ENCODE measurements at regions not wholly inside any gene's neighbourhood (a gene's known extent, or its start where the extent isn't known, plus 50 kb on each side); places are given as distances from the start of the nearest gene placed in this dataset.

DNA sequence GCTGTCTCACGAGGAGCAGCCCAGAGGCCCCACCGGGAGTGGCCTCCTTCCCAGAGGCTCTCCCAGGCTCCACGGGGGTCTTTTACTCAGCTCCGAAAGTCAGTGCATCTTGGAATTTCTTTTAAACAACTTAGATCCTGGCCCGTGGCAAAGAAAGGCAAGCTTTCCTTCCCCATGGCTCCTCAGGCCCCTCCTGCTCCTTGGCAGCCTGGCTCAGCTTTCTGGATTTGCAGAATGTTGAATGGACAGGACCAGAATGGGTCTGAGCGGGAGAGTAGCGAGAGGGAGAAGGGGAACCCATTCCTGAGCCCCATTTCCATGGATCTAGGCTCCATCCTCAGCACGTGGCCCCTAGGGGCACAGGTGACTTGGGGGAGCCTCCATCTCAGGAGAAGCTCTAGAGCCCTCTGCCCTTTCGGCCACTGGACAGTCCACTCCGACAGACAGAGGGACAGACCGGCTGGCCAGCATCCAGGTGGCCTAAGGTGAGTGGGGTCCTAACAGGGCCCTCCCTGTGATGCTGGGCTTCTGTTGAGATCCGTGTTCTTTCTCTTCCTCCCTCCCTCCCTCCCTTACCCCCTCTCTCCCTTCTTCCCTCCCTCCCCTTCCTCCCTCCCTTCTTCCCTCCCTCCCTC is 173.9 kb upstream of the PPP1R26 start:
- in situ Hi-C loops (cut with MboI), result no loop called here
- WGBS (ENCODE audit: insufficient coverage, low coverage, missing lambda C conversion rate), result 0% methylated on average over 8 of the region's 12 CpGs

More for the DNA sequence above, 173.9 kb upstream of the PPP1R26 start:
- Histone ChIP-seq H3K9me1 (ENCODE audit: control insufficient read depth, insufficient read depth, low read length) (no peaks in the 10 kb centered on the region), H3K4me1 (replicated peaks in 1 of 2; ENCODE audit: control insufficient read depth in 2 of 2, insufficient read depth in 2 of 2, low read length in 2 of 2) (no peaks in the 10 kb centered on the region), H3K27me3 (ENCODE audit: control insufficient read depth in 2 of 2, insufficient read depth in 2 of 2, low read length in 2 of 2) (peaks cover 14 to 65% of the 10 kb centered on the region in 2 experiments; a peak in 3 of 5 replicates), H3K4me3 (no peak overlapping the region), H3K27ac (ENCODE audit: extremely low read depth, low read depth, low read length) (no peak overlapping the region), H3K9me3 (replicated peaks; ENCODE audit: control insufficient read depth, insufficient read depth, low read depth, low read length) (no peaks in the 10 kb centered on the region), H3K9ac (ENCODE audit: insufficient read depth in 1 of 2, low read depth in 2 of 2, low read length in 2 of 2) (no peak overlapping the region), H4K20me1 (replicated peaks; ENCODE audit: control insufficient read depth, insufficient read depth, low read length) (no peaks in the 10 kb centered on the region), H3K4me2 (ENCODE audit: insufficient read depth, low read length) (no peak overlapping the region), H3K36me3 (ENCODE audit: control insufficient read depth, insufficient read depth, low read length) (no peaks in the 10 kb centered on the region), H3K79me2 (ENCODE audit: control insufficient read depth, insufficient read depth, low read length) (no peaks in the 10 kb centered on the region), H2AFZ (ENCODE audit: low read depth, low read length) (no peak overlapping the region)
- DNase-seq (ENCODE audit: extremely low read depth in 1 of 4, low spot score in 3 of 4) (no peak), ATAC-seq (no peak), FAIRE-seq (no peak)
- no TSS peak for BruUV-seq (replicated peaks)
- intact Hi-C loops (cut with micrococcal nuclease), result no loop called here
- ChIA-PET CTCF (ENCODE audit: low intra/inter-chr PET ratio) (no interaction called here), POLR2A (interaction anchor here (0.6 kb wide), 1 partner anchor 238 kb away, joined by 3 read pairs; no protein-coding TSS in a partner anchor)
- TF ChIP-seq, protein P1, sequence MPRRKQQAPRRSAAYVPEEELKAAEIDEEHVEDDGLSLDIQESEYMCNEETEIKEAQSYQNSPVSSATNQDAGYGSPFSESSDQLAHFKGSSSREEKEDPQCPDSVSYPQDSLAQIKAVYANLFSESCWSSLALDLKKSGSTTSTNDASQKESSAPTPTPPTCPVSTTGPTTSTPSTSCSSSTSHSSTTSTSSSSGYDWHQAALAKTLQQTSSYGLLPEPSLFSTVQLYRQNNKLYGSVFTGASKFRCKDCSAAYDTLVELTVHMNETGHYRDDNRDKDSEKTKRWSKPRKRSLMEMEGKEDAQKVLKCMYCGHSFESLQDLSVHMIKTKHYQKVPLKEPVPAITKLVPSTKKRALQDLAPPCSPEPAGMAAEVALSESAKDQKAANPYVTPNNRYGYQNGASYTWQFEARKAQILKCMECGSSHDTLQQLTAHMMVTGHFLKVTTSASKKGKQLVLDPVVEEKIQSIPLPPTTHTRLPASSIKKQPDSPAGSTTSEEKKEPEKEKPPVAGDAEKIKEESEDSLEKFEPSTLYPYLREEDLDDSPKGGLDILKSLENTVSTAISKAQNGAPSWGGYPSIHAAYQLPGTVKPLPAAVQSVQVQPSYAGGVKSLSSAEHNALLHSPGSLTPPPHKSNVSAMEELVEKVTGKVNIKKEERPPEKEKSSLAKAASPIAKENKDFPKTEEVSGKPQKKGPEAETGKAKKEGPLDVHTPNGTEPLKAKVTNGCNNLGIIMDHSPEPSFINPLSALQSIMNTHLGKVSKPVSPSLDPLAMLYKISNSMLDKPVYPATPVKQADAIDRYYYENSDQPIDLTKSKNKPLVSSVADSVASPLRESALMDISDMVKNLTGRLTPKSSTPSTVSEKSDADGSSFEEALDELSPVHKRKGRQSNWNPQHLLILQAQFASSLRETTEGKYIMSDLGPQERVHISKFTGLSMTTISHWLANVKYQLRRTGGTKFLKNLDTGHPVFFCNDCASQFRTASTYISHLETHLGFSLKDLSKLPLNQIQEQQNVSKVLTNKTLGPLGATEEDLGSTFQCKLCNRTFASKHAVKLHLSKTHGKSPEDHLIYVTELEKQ (CRISPR knock-in tag; IDR thresholded peaks at IDR 0.05), result no peak
- peak; percentile 38 for TF ChIP-seq PCBP1 (IDR thresholded peaks at IDR 0.05; ENCODE audit: low read depth, low read length, poor library complexity, severe bottlenecking)
- TF ChIP-seq ZNF57 (CRISPR knock-in tag; IDR thresholded peaks at IDR 0.05), result no peak
- no peak for TF ChIP-seq HNRNPL (IDR thresholded peaks at IDR 0.05; ENCODE audit: low read depth, low read length)

Measured in K562 (cell line).